Activated CD4-positive, alpha-beta T cell treated with anti-CD3 and anti-CD28 coated beads, Interleukin-2, amount 50 U/mL, for 4 hours (primary cell): ENCODE measurements at regions not wholly inside any gene's neighbourhood (a gene's known extent, or its start where the extent isn't known, plus 50 kb on each side); places are given as distances from the start of the nearest gene placed in this dataset.
"Not testable (repeated sequence)": the region's sequence is repeated elsewhere in the genome, so short reads cannot be mapped to it uniquely, and the experiment has no call there.

Experiments
- DNase-seq, 2 experiments: peaks; one replicate each; pipeline ENCODE4 v3.0.0-alpha.2; 2020

DNA sequence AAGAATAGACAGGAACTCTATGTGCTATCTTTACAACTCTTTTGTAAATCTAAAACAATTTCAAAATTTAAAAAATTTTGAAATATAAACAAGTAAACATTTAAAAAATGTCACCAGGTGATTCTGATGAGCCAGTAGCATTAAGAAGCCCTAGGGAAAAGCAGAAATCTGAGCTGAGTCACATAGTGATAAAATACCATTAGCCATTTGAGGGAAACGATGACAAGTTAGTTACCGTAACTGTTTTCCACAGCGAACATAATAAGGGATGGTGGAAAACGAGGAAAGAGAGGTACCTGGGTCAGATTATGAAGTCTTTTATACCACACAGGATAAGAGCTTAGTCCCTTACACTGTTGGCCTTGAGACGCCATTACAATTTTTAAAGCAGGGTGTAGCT, 55.5 kb downstream of the PRR15 start:
- no peak for DNase-seq

DNA sequence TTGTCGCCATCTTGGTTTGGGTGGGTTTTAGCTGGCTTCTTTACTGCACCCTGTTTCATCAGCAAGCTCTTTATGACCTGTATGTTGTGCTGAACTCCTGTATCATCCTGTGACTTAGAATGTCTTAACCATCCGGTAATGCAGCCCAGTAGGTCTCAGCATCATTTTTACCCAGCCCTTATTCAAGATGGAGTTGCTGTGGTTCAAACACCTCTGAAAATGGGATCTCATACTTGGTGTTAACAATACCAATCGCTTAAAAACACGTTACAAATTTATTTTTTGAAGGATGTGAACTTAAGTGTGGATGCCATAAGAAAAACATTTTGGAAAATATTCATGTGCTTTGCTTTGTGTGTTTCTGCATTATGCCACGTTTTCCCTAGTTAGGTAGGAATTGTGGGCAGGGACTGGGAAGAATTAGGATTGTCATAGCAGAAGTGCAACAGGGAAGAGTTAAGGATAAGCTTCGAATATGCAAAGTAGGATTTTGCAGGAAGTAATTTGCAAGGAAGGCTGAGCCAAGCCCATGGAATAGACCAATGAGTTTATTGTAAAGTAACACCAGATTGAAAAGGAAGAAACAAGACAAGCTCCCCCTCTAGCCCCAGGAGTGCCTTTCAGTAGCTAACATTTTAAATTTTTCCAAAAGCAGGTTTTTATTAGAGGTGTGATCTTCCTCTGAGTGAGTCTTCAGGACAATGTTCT, 56.4 kb downstream of the PRR15 start:
- no peak for DNase-seq

DNA sequence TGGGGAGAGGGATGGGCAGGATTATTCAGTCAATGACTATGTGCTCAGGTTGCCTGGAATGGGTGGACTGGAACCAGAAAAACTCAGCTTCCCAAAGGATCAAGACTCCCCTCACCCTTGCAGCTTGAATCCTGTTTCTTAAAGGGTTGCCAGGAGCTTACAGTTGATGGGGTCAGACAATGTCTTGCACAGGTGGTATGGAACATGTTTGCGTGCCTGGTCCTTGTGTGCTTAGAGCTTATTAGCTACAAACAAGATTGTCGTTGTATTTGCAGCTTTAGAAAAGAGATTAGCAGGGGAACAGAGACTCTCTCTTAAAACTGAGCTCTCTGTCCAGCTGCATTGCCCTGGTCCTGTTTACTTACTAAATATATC, 56.9 kb downstream of the PRR15 start:
- no peak for DNase-seq

DNA sequence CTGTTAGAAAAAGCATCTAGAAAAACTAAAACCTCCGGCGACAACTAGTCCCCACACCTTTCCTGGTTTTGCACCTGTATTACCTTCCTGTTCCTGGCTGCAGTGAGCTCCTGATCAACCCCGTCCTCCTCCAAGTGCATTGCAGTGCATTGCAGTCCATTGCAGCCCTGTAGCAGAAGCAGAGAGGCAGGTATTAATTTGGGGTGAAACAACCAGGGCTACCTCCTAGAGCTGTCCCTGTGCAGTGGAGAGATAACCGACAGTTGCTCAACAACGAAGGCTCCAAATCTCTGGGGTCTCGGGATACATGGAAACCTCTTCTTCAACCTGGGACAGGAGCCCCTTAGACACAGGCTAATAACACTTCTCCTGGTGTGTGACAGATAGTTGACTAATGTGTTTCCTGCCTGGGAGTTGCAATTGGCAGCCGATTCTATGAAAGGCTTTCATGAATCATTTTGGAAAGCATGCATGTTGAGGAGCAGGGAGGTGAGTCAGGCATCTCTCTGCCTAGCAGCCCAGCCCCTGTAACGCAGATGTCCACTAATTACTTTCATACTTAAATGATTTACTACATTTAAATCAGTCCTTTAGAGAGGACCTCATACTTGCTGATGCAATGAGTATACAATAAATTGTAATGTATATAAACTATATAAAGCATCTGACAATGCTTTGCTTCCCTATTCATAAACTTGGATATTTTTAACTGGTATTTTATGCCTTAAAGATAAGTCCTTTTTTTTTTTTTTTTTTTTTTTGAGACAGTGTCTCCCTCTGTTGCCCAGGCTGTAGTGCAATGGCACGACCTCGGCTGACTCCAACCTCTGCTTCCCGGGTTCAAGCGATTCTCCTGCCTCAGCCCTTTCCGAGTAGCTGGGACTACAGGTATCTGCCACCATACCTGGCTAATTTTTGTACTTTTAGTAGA, 59.0 kb downstream of the PRR15 start:
- no peak for DNase-seq

DNA sequence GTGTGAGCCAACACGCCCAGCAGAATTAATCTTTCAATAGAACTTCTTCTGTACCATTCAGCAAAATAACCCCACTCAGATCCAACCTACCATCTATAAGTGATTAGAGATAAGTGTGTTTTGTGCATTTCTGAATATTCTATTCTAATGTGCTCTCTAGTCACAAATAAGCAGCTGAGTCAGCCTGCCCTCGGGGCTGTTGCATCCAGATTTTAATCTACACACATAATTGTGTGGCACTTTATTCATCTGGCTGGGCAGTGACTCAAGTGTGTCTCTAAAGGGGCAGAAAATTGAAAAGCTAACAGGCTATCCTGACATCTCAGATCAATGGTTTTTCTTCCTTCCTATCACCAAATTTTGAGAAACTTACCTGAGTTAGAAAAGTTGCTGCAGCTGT, 60.3 kb downstream of the PRR15 start:
- no peak for DNase-seq

DNA sequence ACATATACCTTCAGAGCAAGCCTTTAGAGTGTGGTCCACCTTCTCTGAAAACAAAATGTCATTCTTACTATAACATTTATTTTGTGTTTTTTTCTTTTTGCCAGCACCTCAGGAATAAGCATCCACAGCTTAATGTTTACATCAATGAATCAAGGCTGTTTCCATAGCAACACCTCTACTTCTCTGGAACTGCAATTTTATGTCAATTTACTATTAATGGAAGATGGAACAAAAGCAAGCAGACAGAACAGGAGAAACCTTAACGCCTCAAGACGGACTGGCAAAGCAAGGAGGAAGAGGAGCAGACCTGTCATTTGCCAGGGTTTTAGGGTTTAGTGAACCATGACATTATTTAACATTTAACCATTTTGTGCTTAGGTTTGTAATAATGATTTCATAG, 63.1 kb downstream of the PRR15 start:
- DNase-seq = no peak

DNA sequence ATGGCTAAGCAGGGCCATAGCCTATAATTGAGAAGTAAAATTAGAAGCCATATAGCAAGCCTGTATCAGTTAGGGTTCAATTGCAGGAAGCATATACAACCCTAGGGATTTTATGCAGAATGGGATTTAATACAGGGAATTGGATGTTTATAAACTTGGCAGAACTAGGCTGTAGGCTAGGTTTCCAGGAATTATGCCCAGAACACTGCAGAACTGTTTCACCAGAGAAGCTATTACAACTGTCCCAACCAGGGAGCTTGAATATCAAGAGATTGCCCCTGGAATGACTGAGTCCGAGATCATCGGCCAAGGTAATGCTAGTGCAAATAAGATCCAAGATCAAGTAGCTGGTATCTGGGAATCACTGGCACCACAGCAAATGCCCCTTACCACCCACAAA, 64.0 kb downstream of the PRR15 start:
- no peak for DNase-seq

DNA sequence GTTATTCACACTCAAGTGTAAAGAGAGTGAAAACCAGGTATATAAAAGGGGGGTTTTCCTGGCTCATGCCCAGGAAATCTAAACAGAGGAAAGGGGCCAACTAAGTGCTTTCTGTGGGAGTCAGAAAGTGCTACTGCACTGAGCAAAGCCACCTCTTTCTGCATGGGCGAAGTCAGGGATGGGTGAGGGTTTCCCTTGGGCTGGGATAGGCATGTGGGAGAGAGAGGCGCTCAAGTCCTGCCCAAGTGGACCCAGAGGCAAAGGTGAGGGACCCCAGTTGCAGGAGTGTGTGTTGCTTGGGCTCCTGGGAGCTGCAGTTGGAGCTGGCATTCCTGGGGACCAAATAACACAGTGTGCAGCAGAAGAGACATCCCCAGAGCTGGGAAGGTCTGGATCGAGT, 65.9 kb downstream of the PRR15 start:
- DNase-seq = no peak

DNA sequence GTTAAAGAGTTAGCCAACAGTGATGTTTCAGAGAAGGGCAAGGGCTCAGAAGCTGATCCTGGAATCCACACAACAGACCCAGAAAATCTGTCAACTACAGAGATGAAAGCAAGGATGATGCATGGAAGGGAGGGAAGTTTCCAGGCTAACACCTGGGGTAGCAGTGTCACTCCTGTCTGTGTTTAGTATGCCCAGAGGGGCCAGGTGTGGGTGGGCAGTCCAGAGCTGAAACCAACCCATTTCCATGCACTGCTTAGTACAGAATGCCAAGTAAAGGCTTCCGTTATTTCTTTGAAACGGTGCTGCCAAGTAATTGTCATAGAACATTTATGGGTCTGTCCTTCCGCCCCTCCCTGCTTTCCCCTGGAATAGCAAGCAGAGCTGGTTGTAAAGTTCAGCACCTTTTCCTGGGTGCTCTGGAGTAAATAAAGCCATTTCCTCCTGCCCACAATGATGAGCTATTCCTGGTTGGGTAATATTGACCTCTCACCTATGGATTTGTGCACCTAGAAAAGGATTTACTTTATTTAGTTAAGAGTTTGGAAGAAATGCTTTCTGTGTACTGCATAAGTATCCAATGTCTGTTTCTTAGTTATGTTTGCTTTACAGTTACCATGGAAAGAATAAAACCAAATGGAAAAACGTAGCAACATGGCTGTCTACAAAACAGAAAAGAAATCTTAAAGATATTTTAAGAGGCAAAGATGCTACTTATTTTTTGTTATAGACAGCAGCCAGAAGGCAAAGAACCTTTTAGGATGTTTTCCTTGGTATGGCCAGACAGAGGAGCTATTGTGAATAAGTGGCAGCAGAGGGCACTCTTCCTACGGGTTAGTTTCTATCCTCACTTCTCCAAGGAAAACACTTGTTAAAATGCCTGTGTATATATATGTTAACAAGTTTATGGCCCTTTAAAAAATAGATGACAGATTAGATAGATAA, 71.7 kb downstream of the PRR15 start:
- not testable (repeated sequence) for DNase-seq

DNA sequence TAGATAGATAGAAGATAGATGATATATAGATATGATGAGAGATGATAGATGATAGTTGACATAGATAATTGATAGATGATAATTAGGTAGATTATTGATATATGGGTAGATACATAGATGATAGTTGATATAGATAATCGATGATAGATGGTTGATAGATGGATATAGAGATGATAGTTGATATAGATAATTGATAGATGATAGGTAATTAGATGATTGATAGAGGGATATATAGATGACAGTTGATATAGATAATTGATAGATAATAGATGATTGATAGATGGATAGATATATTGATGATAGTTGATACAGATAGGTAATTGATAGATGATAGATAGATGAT, 72.3 kb downstream of the PRR15 start:
- DNase-seq = no peak

DNA sequence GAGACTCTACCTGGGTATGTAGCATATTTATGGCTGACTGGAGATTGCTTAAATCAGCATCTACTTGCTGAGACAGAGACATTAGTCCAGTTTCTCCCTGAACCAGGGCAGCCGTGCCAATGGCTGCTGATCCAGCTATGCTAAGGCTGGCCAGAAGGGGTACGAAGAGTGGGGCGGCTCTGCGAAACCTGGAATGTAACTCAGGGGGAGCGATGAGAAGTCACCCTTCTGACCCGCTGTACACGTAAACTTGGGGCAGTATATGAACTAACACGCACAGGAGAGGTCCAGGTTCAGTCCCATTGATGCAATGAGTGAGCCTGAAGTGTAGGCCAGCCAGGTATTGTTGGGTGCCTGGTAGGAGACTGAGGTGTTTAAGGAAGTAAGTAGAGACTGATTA, 73.7 kb downstream of the PRR15 start:
- no peak for DNase-seq

DNA sequence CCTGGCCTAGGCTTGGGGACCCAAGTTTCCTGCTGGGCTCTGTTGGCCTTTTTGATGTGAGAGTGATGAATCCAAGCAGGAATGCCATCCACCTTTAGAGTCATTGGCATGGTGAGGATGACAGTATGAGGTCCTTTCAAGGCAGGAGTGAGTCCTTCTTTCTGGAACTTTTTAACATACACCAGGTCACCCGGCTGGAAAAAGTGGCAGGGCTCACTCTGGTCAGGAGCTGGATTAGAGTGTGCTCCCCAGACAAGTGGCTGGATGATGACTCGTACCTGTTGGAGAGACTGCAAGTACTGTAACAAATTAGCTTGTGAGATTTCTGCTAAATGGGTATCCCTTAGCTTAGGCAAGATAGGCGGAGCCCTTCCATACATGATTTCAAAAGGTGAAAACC, 75.2 kb downstream of the PRR15 start:
- DNase-seq = not testable (repeated sequence)

DNA sequence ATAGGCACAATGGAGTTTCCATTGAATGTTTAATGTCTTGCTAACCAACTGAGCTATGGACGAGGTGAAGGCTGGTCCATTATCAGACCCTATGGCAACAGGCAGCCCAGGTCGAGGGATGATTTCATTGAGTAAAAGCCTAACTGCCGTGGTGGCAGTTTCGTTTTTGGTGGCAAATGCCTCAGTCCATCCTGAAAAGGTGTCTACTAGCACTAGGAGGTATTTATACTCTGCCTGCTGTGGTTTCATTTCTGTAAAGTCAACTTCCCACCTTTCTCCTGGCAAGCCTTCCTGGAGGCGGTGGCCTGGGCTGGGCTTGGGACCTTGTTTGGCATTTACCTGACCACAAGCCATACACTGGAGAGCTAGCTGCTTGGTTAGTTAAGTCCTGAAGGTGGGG, 75.8 kb downstream of the PRR15 start:
- DNase-seq = no peak

DNA sequence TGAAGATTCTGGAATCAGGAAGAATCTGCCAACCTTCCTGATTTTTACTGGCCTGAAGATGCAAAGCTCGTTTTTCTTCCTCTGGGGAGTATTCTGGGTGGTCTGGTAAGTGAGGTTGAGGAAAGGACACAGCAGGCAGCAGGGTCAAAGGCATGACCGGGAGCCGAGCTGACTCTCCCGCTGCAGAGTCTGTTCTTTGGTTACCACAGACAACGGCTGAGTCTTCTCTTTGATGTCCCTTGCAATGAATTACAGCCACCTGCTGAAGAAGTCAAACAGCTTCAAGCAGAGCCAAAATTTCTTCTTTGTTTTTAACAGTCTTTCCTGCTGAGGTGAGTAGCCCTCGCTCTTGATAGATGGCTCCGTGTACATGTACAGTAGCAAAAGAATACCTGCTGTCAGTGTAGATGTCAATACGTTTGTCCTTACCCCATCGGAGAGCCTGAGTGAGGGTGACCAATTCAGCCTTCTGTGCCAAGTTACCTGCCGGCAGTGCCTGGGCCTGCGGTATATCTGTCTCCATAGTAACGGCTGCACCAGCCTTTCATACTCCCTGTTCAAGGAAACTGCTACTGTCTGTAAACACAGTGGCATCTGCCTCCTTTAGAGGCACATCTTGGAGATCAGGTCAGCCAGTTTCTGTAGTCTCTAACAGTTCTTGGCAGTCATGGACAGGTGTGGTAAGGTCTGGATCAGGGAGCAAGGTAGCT, 76.4 kb downstream of the PRR15 start:
- DNase-seq = no peak

DNA sequence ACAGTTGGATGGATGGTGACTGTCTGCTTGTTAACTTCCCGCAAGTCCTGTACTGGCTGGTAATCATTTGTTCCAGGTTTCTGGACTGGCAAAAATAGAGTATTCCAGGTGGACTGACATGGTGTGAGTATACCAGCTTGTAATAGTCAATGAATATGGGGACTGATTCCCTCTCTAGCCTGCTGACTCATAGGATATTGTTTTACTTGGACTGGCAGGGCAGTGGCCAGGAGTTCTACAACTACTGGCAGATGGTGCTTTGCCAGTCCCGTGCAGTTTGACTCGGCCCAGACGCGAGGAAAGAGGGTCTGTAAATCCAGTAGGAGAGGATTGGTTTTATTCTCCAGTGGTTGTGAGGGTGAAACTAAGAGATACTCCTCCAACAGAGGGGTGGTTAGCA, 78.0 kb downstream of the PRR15 start:
- DNase-seq = no peak

DNA sequence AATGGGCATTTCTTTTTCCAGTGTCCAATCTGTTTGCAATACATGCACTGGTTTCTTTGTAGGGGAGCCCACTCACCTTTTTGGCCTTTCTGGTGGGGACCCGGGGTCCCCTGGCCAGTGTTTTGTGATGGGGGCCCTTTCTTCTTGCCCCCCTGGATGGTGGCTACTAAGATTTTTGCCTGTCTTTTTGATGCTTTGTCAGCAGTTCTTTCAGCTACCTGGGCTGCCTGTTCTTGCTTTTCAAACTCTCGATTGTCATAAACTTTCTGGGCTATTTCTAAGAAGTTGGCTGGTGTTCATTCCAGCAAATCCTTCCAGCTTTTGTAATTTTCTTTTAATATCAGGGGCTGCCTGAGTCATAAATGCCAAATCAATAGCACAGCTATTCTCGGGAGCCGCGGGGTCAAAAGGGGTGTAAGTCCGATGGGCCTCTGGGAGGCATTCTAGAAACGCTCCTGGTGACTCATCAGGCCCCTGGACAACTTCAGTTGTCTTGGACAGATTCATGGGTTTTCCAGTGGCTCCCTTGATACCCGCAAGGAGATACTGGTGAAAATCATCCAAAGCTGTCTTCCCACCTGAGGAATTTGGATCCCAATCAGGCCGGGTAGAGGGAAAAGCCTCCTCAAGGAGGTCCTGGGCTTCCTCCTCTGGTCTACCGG, 79.0 kb downstream of the PRR15 start:
- DNase-seq = no peak

DNA sequence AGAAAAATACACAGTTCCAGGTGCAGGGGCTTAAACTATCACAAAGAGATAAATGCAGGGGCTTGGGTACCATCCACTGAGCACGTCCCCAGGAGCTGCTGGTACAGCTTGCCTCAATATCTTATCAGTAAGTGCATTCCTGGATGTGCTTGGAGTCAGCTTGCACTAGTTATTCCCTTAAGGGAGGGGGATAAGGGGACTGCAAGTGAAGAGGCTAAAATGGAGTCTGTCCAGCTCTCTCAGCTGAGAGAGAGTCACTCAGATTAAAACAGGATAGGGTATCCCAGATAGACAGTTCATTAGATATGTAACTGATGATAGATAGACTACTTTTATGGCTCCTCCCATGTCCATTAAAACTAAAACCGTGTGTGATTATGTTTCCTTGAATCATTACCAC, 82.5 kb downstream of the PRR15 start:
- not testable (repeated sequence) for DNase-seq

DNA sequence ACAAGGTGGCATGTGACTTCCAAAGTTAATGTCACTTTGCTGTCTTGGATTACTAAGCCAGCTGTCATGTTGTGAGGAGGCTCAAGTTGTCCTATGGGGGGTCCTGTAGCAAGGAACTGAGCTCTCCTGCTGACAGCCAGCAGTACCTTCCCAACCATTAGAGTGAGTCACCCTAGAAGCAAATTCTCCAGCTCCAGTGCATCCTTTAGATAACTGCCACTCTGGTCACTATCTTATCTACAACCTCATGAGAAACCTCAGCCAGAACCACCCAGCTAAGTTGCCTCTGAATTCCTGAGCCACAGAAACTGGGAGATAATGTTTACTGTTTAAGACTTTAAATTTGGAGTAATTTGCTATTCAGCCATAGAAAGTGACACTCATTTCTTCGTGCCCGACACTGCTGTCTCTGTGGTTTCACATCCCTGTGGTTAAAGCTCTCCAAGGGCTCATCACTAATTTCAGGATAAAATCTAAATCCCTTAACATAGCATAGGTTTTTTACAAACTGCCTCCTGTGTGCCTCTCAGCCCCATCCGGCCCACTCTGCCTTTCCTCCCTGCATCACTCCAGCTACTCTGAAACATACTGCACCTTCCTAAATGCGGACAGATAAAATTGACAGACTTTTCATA, 83.5 kb downstream of the PRR15 start:
- DNase-seq = no peak

DNA sequence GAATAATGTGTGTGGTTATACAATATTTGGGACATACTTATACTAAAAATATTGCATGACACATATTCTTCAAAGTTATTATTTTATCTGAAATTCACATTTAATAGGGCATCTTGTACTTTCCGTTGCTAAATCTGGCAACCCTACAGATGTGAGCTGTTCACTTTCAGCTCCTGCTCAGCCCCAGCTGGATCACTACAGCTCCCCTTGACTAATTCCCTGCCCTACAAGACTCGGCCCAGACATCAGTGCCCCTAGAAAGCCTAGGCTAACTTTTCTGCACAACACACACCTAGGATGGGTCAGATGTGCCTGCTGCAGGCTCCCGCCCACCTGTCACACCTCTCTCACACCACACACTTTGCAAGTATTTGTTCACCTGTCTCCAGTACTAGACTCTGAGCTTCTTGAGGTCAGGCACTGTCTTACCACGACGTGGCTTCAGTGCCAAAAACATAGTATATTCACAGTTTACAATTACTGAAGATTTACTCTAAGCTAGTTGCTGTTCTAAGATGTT, 84.1 kb downstream of the PRR15 start:
- DNase-seq = not testable (repeated sequence)

DNA sequence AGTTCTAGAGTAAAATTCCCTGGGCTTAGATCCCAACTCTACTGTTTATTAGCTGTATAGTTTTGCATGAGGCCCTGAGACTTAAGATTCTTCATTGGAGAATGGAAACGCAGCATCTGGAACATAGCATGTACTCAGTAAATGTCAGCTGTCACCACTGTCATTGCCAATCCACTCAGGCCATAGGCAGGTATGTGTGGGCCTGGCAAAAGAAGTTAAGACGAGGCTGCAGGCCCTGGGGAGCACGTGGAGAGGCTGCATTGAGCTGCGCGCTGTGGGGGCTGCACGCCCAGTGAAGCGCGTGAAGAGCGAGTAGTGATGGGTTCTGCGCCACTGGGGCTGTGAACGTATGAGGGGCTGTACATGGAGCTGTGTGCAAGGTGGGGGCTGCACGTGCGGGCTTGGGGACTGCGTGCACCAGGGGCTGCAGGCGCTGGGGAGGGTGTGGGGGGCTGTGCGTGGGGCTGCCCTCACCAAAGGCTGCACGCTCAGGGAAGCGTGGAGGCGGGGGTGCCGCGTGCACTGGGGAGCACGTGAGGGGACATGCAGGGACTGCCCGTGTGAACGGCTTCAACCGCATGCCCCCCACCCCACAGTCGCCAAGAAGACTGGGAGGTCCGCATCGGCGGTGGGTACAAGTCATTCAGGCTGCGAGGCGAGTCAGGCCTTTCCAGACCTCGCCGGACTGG, 85.5 kb downstream of the PRR15 start:
- no peak for DNase-seq

DNA sequence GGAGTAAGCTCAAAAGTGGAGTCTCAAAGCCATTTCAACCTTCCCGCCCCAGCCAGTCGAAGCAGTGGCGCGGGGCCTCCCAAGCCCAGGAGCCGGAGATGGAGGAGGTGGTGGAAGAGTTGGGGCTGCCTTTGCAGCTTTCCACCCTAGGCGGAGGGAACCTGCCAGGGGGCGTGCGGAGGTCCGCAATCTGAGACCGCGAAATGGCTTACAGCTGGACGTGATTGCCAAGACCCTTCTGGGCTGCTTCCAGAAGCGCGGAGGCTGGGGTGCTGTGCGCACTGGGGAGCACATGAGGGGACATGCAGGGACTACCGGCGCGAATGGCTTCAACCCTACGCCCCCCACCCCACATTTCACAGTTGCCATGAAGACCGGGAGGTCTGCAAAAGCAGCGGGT, 86.2 kb downstream of the PRR15 start:
- DNase-seq = no peak
